Stimulated activated CD4-positive, alpha-beta T cell treated with anti-CD3 and anti-CD28 coated beads, TNF-alpha, amount 100 ng/mL, for 1 hour (primary cell): ENCODE measurements at regions not wholly inside any gene's neighbourhood (a gene's known extent, or its start where the extent isn't known, plus 50 kb on each side); places are given as distances from the start of the nearest gene placed in this dataset.
"Not testable (repeated sequence)": the region's sequence is repeated elsewhere in the genome, so short reads cannot be mapped to it uniquely, and the experiment has no call there.

Experiments used
- DNase-seq, 3 donors: peaks; one replicate each; pipeline ENCODE4 v3.0.0-alpha.2; 2020; ENCODE audit warnings: low read depth in 3 of 3, low spot score in 1 of 3

DNA sequence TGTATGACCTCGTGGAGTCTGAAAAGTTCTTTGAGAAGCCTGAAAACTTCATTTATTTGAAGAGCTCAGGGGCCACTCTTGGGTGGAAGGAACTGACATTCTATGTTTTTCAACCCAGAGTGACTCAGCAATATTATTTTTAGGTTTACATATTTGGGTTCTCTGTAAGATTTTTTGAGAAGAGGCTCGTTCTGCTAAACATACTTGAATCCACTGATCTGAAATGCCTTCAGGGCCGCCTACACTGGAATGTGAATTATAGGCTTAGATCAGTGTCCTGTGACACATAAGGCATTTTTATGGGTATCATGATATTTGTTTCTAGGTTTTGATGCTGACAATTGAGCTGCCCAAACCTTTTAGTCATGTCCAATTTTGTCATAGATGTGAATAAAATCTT, 86.2 kb downstream of the PSAT1 start:
- DNase-seq, result no peak

DNA sequence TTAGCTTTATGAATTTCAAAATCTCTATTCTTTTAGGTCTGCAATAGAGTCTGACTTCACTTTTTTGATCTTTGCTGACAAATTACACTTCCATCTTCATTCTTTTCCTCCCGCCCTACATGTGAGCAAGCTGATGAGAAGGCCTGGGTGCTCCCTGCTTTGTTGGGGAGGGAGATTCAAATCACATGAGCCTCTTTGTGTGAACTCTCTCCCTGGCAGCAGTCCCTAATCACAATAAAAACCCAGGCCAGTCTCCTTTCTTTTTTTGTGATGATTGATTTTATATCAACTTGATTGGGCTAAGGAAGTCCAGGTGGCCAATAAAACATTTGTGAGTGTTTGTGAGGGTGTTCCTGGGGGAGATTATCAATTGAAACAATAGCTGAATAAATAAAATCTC, 89.4 kb downstream of the PSAT1 start:
- DNase-seq, result no peak

DNA sequence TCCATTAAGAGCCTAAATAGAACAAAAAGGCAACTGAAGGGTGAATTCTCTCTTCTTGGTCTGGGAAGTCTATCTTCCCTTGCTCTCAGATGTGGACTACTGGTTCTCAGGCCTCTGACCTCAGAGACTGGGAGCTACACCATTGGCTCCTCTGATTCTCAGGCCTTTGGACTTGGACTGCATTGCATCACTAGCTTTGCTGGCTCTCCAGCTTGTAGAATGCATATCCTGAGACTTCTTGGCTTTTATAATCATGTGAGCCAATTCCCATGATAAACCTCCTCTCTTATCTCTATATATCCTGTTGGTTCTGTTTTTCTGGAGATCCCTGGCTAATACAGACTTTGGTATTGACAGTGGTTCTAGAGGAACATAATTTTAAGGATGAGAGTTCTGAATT, 89.8 kb downstream of the PSAT1 start:
- no peak for DNase-seq

DNA sequence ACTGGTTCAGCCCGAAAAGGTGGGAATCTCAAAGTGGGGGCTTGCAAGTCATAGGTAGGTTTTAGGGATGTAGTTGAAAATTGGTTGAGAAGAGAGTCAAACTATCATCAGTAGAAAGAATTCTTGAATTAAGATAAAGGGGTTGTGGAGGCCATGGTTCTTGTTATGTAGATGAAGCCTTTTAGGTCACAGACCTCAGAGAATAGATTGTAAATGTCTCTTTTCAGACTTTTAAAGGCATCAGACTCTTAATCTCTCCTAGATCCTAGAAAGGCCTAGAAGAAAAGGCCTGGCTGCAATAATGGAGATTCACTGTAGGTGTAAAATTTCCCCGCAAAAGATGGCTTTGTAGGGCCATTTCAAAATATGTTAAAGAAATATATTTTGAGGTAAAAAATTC, 96.4 kb downstream of the PSAT1 start:
- DNase-seq, result no peak

DNA sequence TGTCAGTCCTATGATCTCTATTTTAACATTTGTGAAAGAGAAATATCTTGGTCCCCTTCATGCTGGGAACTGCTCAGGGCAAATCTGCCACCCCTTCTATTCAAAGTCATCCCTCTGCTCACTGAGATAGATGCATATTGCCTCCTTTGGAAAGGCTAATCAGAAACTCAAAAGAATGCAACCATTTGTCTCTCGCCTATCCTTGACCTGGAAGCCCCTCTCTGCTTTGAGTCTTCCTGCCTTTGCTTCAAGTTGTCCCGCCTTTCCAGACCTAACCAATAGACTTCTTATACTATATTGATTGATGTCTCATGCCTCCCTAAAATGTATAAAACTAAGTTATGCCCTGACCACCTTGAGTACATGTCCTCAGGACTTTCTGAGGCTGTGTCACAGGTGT, 97.0 kb downstream of the PSAT1 start:
- no peak for DNase-seq

DNA sequence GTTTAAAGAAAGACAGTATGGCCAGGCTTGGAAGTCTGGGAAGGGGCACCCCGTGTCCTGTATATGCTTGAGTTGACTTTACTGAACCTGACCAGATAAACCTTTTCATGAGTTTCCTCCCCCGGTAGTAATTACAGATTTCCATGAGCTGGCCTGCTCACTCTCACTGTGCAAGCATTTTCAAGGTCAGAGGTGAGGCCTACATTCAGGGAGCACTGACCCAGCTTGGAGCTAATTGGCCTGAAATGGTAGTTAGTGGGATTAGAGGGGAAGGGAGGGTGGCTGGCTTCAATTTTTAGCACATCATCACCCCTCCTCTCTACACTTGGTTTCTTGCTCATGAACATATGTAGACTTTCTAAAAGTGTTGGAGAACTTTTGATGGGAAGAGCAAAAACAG, 99.2 kb downstream of the PSAT1 start:
- no peak for DNase-seq

DNA sequence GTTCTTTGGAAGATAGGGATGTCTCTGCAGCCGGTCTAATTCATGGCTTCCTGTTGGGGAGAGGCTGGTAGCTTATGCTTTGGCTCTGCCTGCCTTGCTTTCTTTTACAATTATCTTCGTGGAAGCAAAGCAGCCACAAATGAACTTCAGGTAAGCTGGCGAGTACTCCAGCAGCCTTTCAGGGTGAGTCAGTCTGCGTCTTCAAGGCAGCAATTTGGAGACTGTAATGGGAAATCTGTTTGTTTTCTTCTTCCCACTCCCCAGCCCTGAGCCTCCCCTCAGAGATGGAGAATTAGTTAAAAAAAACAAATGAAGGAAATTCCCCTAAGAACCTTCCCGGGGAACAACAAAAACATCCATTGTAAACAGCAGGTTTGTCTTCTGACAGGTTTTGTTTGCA, 100.1 kb downstream of the PSAT1 start:
- no peak for DNase-seq

DNA sequence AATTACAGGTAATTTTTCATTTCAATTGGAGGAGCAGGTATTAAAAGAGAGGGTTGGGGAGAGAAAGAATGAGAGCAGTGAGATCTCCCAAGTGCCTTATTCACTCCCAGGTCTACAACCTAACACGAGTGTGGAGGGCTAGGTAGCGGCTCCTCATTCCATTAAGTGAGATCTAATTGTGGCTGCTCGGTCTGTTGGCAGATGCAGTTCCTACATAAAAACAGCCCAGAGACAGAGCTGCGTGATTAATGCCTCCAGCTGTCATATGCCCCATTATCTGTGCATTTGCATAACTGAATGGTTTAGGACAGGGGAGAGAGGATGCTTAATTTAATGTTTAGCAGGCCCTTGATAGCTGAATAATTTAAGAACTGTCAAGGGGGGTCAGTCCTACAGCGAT, 100.5 kb downstream of the PSAT1 start:
- no peak for DNase-seq

DNA sequence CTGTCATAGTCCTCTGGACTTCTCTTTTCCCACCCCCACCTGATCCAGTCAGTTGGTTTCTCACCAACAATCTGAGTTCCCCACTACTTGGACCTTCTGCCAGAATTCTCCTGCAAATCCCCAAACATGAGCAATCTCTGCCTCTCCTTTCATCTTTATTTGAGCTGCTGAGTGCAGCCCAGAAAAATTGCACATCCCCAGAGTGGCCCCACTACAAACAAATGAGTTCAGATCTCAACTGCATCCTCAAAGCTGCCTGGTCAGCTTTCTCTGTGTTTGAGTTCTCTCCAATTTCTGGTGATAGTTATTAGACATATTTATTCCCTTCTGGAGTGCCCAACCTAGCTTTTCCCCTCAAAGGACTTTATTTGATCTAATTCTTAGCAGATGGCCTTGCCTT, 102.2 kb downstream of the PSAT1 start:
- no peak for DNase-seq

DNA sequence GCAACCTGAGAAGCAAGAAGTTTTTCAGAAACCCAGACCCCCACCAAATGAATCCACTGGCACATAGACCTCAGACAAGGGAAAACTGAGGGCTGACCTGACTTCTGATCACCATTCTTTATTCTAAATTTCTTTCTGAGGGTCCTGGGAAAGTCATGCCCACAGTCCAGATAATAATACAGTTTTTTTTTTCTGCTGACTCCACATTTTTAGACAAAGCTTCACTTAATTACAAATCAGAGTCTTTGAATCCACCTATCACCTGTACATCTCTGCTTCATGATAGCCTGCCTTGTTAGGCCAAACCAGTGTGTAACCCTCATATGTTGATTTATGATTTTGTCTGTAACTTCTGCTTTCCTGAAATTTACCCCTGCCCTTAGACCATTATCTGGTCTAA, 103.6 kb downstream of the PSAT1 start:
- DNase-seq, result no peak

DNA sequence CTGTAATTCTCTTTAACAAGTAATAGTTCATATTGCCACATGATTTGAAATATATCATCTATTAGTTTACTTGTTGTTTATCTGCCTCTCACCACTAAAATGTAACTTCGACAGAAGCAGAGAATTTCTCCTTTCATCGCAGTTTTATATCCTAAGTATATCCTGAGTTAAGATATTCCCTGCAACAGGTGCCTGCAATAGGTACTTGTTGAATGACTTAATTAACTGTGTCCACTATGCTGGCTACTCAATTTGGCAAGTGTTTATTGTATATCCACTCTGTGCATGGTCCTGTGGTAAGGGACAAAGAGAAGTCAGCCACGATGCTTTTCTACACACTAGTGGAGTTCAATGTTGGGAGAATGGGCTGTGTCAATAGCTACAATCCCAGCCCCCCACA, 108.5 kb downstream of the PSAT1 start:
- no peak for DNase-seq

DNA sequence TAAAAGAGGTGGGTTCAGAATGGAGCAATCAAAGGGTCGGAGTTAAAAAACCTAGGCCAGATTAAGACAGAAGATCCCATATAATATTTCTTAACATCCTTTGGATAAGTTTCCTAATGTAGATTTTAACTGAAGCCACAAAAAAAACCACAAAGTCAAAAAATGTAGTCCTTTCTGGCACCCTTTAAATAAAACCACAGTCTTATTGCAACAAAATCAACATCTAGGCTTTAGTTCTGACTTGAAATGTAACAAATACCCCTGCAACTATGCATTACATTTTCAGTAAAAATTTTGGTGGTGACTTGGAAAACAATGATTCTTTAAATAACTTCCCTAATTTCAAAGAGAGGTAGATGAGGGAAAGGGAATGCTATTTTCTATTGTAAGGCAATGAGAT, 109.2 kb downstream of the PSAT1 start:
- no peak for DNase-seq

DNA sequence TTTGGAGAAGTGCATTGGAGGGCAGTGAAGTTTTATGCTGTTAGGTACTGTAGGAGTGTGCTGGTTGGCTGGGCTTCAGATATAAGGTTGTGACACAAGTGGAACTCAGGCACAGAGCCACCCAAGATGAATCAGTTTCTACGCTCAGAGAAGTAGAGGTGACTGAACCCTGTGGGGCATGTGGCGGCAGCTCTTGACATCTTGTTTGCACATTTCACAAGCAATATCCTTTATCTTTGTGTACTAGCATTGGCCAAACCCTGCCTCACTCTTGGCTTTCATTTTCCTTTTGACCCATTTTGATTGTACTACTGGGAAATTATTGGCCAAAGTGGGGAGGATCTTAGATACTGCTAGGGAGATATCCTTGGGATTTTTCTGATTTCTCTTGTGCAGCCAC, 110.0 kb downstream of the PSAT1 start:
- no peak for DNase-seq

DNA sequence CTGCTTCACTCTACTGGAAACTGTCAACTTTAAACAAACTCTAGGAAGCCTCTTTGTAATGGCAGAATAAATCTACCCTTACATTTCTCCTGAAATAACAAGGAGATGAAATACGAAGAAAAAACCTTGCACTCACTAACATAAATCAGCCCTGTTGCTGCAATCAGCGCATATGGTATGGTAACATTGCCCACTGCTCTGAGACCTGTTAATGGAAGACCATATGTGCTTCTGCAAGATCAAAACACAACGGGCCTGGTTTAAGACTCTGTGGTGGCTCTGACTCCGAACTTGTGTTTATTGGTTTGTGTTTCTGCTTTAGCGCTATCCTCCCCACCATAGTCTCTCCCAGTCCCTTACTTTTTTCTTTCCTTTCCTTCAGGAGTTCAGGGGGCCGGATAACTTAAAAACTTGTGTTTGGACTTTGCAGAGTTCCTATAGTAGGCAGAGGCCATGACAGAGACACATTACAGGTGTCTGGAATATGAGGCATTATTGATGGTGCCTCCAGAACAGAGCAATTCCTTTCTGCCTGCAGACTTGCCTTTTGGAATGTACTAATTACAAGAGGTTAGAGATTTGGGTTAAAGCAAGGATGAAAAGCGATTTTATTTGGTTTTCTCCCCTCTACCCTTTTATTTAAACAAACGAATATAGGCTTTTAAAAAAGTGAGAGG, 110.8 kb downstream of the PSAT1 start:
- DNase-seq, result no peak

DNA sequence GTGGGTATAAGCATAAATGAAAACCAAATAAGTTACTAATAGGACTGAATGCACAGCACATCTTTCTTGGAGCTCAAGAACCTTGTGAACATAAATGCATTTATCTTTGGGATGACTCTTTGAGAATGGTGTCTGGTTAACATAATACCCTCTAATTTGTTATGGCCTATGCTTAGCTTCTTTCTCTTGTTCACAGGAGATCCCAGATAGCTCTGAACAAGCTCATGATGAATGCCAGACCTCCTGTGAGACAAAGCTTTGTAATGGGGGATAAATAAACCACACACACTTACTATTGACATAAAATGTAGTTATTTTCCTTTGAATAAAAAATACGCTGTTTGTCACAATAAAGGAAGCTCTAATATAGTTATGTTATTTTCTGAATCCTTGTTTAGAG, 111.5 kb downstream of the PSAT1 start:
- no peak for DNase-seq

DNA sequence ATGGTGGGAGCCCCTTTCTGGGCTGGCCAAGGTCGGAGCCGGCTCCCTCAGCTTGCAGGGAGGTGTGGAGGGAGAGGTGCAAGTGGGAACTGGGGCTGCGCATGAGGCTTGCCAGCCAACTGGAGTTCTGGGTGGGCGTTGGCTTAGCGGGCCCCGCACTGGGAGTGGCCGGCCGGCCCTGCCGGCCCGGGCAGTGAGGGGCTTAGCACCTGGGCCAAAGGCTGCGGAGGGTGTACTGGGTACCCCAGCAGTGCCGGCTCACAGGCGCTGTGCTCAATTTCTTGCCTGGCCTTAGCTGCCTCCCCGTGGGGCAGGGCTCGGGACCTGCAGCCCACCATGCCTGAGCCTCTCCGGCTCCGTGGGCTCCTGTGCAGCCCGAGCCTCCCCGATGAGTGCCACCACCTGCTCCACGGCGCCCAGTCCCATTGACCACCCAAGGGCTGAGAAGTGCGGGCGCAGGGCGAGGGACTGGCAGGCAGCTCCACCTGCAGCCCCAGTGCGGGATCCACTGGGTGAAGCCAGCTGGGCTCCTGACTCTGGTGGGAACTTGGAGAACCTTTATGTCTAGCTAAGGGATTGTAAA, 113.1 kb downstream of the PSAT1 start:
- not testable (repeated sequence) for DNase-seq

DNA sequence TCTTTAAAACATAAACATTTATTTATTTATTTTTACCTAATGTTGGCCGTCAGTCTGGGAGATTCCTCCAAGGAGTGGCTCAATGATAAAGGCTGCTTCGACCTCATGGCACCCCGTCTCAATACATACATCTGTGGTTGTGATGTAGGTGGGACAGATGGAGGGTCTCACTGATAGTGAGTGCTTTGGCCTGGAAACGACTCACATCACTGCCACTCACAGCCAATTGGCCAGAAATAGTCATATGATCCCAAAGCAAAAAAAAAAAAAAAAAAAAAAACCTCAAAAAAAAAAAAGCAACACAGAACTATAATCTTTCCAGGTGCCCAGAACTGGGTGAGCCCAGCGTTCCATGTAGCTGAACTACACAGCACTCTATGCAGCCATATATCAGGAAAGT, 125.4 kb downstream of the PSAT1 start:
- no peak for DNase-seq

DNA sequence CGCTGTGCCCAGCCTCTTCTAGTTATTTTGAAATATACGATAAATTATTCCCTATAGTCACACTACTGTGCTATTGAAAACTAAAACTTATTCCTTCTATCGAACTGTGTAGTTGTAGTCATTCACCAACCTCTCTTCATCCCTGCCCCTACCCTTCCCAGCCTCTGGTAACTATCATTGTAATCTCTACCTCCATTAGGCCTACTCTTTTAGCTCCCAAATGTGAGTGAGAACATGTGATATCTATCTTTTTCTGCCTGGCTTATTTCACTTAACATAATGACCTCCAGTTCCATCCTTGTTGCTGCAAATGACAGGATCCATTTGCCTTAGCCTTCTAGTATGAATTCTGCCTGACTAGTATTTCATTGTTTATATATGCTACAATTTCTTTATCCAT, 127.4 kb downstream of the PSAT1 start:
- DNase-seq, result no peak

DNA sequence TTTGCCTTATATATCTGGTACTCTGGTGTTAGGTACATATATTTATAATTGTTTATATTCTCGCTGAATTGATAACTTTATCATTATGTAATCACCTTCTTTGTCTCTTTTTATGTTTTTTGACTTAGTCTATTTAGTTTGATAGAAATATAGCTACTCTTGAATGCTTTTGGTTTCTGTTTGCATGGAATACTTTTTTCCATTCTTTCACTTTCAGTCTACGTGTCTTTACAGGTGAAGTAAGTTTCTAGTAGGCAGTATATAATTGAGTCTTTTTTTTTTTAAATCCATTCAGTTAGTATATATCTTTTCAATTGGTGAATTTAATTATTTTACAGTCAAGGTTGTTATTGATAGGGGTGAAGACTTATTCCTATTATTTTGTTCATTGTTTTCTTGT, 131.7 kb downstream of the PSAT1 start:
- DNase-seq, result no peak

DNA sequence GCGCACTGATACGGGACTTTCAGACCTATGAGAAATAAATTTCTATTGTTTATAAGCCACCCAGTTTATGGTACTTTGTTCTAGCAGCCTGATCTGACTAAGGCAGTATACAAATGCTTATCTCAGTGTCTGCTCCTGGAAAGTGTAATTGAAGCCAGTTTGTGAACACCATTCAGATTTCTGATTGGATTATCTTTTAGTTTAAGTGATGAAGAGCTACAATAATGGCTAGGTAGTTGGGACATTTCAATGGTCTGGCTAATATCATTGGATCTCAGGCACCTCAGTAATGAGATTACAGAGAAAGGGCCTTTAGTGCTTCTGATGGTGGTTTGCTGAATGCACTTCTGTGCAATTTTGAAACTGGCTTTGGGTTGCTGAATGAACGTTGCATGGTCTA, 133.5 kb downstream of the PSAT1 start:
- no peak for DNase-seq

DNA sequence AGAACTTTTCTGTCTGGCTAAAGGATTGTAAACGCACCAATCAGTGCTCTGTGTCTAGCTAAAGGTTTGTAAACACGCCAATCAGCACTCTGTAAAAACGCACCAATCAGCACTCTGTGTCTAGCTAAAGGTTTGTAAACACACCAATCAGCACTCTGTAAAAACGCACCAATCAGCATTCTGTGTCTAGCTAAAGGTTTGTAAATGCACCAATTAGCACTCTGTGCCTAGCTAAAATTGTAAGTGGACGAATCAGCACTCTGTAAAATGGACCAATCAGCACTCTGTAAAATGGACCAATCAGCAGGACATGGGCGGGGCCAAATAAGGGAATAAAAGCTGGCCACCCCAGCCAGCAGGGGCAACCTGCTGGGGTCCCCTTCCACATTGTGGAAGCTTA, 134.1 kb downstream of the PSAT1 start:
- DNase-seq, result not testable (repeated sequence)

DNA sequence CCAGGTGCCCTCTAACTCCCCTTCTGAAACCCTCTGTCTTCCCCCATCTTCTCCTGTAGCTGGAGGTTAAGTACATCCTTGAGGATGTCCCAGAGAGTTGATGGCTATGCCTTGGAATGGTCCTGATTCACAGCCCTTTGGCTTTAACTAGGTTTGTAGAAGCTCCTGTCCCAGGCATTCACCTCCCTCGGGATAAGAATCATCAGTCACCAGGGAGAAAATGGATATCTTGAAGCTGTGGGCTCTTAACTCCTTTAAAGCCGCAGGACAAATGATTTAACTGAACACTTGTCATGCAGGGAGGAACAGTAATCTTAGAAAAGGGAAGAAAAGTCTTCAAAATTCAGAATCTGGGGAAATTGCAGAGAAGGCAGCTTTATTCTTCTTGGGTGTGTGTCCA, 139.9 kb downstream of the PSAT1 start:
- no peak for DNase-seq

DNA sequence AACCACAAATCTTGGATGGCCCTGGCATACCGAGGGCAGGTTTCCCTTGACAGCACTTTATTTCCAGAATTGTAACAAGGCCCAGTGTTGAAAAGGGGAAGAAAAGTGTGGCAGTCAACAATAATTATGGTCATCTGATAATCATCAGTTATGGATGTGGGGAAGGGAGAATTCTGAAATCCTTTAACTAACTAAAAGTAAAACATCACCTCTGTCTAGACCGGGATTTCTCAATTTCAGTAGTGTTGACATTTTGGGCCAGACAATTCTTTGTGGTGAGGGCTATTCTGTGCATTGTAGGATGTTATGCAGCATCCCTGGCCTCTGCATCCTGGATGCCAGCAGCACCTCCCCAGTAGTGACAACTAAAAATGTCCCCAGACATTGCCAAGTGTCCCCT, 140.4 kb downstream of the PSAT1 start:
- no peak for DNase-seq
